Aorta (tissue), 5 donors: ENCODE measurements at regions not wholly inside any gene's neighbourhood (a gene's known extent, or its start where the extent isn't known, plus 50 kb on each side); places are given as distances from the start of the nearest gene placed in this dataset.

ENCODE experiments used
- ATAC-seq: fragments of 200-7000 bp; cut with Tn5 transposase; one replicate; pipeline ENCODE4 v1.9.1; 2022; ENCODE audit warnings: moderate library complexity; ENCODE audit not compliant: low FRiP score
- DNase-seq, 2 donors: peaks; one replicate each; pipeline ENCODE4 v3.0.0-alpha.2; 2020
- H3K27ac ChIP-seq, 2 donors: one replicate each; pipeline ENCODE4 v1.5.1; 2013; ENCODE audit warnings: low read length in 2 of 2, mild to moderate bottlenecking in 2 of 2, moderate library complexity in 2 of 2, control low read depth in 1 of 2, inconsistent platforms in 1 of 2, low read depth in 1 of 2
- H3K27me3 ChIP-seq, 2 donors: one replicate each; pipeline ENCODE4 v1.6.1; 2013; ENCODE audit warnings: control low read depth in 1 of 2, low read length in 1 of 2, mild to moderate bottlenecking in 1 of 2, moderate library complexity in 1 of 2; ENCODE audit not compliant: insufficient read depth in 2 of 2, control insufficient read depth in 1 of 2
- H3K36me3 ChIP-seq, 2 donors: one replicate each; pipeline ENCODE4 v1.6.1; 2013; ENCODE audit warnings: control low read depth in 1 of 2, low read length in 1 of 2, mild to moderate bottlenecking in 1 of 2; ENCODE audit not compliant: insufficient read depth in 2 of 2, control insufficient read depth in 1 of 2
- H3K4me1 ChIP-seq, 2 donors: one replicate each; pipeline ENCODE4 v1.6.1; 2013; ENCODE audit warnings: low read length in 2 of 2, control low read depth in 1 of 2, mild to moderate bottlenecking in 1 of 2, moderate library complexity in 1 of 2; ENCODE audit not compliant: insufficient read depth in 2 of 2, control insufficient read depth in 1 of 2
- H3K4me3 ChIP-seq, 2 donors: one replicate each; pipeline ENCODE4 v1.5.1; 2013; ENCODE audit warnings: low read length in 2 of 2, control low read depth in 1 of 2, mild to moderate bottlenecking in 1 of 2
- H3K9me3 ChIP-seq: one replicate; pipeline ENCODE4 v1.6.1; 2013; ENCODE audit warnings: mild to moderate bottlenecking, low read length; ENCODE audit not compliant: control insufficient read depth
- WGBS, 2 donors: extraction: QIAGEN DNeasy Blood & Tissue Kit; methylation state at CpG; one replicate each; pipeline ENCODE4 v1.1.7; 2013; 5-methylcytosine and 5-hydroxymethylcytosine counted together
- intact Hi-C, 2 donors: fragments of 100-400 bp; cut with DNase I; formaldehyde crosslinking; loops; one replicate each; pipeline versions ENCODE4 v1.14.2 to v1.15.0; 2022
- donor health status: healthy with polysubstance abuse.
- donor health status: Bipolar disorder and iron deficiency.
- donor health status: DM: no; HTN: no; CAD: no.
- donor health status: DM: no; HTN: no; CAD: no.
- donor health status: DM: yes; HTN: yes; CAD: no.

DNA sequence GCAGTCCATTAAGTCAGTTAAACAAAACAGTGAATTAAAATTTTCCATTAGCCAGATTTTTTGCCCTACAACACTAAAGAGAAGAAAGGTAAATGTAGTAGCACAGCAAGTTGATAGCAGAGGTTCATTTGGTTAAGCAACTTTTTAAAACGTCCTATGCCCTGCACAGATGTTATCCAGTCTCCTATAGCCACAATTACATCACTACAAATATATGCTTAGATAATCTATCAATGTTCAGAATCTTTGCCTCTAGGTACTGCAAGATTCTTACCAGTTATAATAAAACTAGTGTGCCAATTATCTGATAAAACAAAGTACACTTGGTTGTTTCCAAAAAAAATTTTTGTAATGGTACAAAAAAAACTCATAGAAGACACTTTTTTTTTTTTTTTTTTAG is 175.5 kb upstream of the MYO3A start:
- Histone ChIP-seq H3K36me3 (no peaks in the 10 kb centered on the region), H3K9me3 (no peaks in the 10 kb centered on the region), H3K27me3 (no peaks in the 10 kb centered on the region), H3K4me3 (no peak overlapping the region), H3K27ac (no peak overlapping the region), H3K4me1 (no peaks in the 10 kb centered on the region)
- ATAC-seq (no peak), DNase-seq (no peak)
- WGBS, 2 donors, result 3% methylated on average over 1 of the region's 1 CpG
- intact Hi-C loops, result no loop called here

- no peaks in the 10 kb centered on the region for H3K4me1 ChIP-seq
- no peaks in the 10 kb centered on the region for H3K27me3 ChIP-seq
- no peaks in the 10 kb centered on the region for H3K36me3 ChIP-seq
- no peak overlapping the region for H3K27ac ChIP-seq
- no peak overlapping the region for H3K4me3 ChIP-seq
- no peaks in the 10 kb centered on the region for H3K9me3 ChIP-seq
- no peak for DNase-seq
- intact Hi-C loops, result no loop called here
- no peak for ATAC-seq
- 61% methylated on average over 4 of the region's 4 CpGs for WGBS, 2 donors
Observed at GRCh38 chr10:25761937-25762336, 172.1 kb upstream of the MYO3A start.

- 14 to 20% methylated on average over 2 of the region's 2 CpGs for WGBS, 2 donors
- no peak for ATAC-seq
- no peaks in the 10 kb centered on the region for H3K9me3 ChIP-seq
- DNase-seq, result no peak
- H3K27me3 ChIP-seq, result no peaks in the 10 kb centered on the region
- intact Hi-C loops, result no loop called here
- H3K27ac ChIP-seq, result no peak overlapping the region
- H3K4me3 ChIP-seq, result no peak overlapping the region
- H3K4me1 ChIP-seq, result no peaks in the 10 kb centered on the region
- H3K36me3 ChIP-seq, result no peaks in the 10 kb centered on the region
Observed at GRCh38 chr10:25766213-25766612, 167.8 kb upstream of the MYO3A start.

DNA sequence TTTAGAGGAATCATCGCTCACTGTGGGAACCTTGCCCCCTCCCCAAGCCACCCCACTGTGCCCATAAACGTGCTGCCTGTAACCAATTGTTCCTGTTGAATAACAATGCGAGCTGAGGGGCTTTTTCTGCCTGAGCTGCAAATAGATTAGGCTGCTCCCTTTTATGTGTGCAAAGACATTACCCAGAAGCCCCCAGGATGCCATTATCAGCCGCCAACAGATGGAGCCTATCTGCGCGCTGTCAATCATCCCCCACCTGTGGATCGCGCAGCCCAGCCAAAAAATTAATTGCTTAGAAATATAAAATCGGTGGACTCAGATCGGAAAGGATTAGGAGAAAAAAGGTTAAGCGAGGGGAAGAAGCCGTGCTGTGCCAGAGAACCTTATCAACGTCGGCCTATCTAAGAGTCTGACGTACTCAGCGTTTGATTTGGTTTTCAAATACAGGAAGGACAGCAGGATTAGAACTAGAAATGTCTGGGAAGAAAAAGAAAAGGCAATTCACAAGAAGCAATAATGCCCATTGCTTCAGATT is 167.3 kb upstream of the MYO3A start:
- Histone ChIP-seq H3K27me3 (no peaks in the 10 kb centered on the region), H3K4me3 (no peak overlapping the region), H3K4me1 (no peaks in the 10 kb centered on the region), H3K27ac (no peak overlapping the region), H3K9me3 (no peaks in the 10 kb centered on the region), H3K36me3 (no peaks in the 10 kb centered on the region)
- ATAC-seq (no peak), DNase-seq (no peak)
- 2 to 3% methylated on average over 16 of the region's 16 CpGs for WGBS, 2 donors
- intact Hi-C loops, result no loop called here

- DNase-seq (no peak), ATAC-seq (no peak)
- Histone ChIP-seq H3K27ac (no peak overlapping the region), H3K9me3 (no peaks in the 10 kb centered on the region), H3K4me1 (no peaks in the 10 kb centered on the region), H3K27me3 (no peaks in the 10 kb centered on the region), H3K36me3 (no peaks in the 10 kb centered on the region), H3K4me3 (no peak overlapping the region)
- WGBS, 2 donors, result 80 to 81% methylated on average over 3 of the region's 3 CpGs
- intact Hi-C loops, result no loop called here
Observed at GRCh38 chr10:25768167-25768566, 165.9 kb upstream of the MYO3A start.

GRCh38 chr10:25778646-25779045 is 155.4 kb upstream of the MYO3A start:
- Histone ChIP-seq H3K36me3 (no peaks in the 10 kb centered on the region), H3K27me3 (no peaks in the 10 kb centered on the region), H3K4me1 (no peaks in the 10 kb centered on the region), H3K27ac (no peak overlapping the region), H3K9me3 (peaks cover 1% of the 10 kb centered on the region), H3K4me3 (no peak overlapping the region)
- 75 to 82% methylated on average over 5 of the region's 5 CpGs for WGBS, 2 donors
- intact Hi-C loops, result no loop called here
- no peak for DNase-seq
- ATAC-seq, result no peak

- Histone ChIP-seq H3K4me1 (no peaks in the 10 kb centered on the region), H3K36me3 (no peaks in the 10 kb centered on the region), H3K4me3 (no peak overlapping the region), H3K27ac (no peak overlapping the region), H3K9me3 (no peaks in the 10 kb centered on the region), H3K27me3 (no peaks in the 10 kb centered on the region)
- no peak for ATAC-seq
- no peak for DNase-seq
- 84 to 86% methylated on average over 4 of the region's 4 CpGs for WGBS, 2 donors
- intact Hi-C loops, result no loop called here
Observed at GRCh38 chr10:25786161-25786560, 147.9 kb upstream of the MYO3A start.

DNA sequence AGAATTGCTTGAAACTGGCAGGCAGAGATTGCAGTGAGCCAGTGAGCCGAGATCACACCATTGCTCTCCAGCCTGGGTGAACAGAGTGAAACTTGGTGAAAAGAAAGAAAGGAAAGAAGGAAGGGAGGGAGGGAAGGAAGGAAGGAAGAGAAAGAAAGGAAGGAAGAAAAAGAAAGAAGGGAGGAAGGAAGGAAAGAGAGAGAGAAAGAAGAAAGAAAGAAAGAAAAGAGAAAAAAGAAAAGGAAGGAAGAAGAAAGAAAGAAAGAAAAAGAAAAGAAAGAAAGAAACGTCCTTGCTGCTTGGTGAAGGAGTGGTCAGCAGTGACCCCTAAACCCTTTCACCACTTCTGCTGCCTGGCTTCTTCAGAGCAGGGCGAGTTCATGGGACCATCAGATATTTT is 147.1 kb upstream of the MYO3A start:
- no peaks in the 10 kb centered on the region for H3K9me3 ChIP-seq
- H3K4me1 ChIP-seq, result no peaks in the 10 kb centered on the region
- intact Hi-C loops, result no loop called here
- no peak overlapping the region for H3K4me3 ChIP-seq
- H3K36me3 ChIP-seq, result no peaks in the 10 kb centered on the region
- 57 to 59% methylated on average over 3 of the region's 3 CpGs for WGBS, 2 donors
- H3K27ac ChIP-seq, result no peak overlapping the region
- ATAC-seq, result no peak
- DNase-seq, result no peak
- H3K27me3 ChIP-seq, result no peaks in the 10 kb centered on the region

- Histone ChIP-seq H3K4me3 (no peak overlapping the region), H3K27ac (no peak overlapping the region), H3K9me3 (no peaks in the 10 kb centered on the region), H3K36me3 (no peaks in the 10 kb centered on the region), H3K27me3 (no peaks in the 10 kb centered on the region), H3K4me1 (no peaks in the 10 kb centered on the region)
- ATAC-seq (no peak), DNase-seq (no peak)
- WGBS, 2 donors, result 64 to 67% methylated on average over 3 of the region's 3 CpGs
- intact Hi-C loops, result no loop called here
Observed at GRCh38 chr10:25797888-25798429, 136.1 kb upstream of the MYO3A start.
